ENCODE measurements at regions not wholly inside any gene's neighbourhood (a gene's known extent, or its start where the extent isn't known, plus 50 kb on each side); places are given as distances from the start of the nearest gene placed in this dataset.

DNA sequence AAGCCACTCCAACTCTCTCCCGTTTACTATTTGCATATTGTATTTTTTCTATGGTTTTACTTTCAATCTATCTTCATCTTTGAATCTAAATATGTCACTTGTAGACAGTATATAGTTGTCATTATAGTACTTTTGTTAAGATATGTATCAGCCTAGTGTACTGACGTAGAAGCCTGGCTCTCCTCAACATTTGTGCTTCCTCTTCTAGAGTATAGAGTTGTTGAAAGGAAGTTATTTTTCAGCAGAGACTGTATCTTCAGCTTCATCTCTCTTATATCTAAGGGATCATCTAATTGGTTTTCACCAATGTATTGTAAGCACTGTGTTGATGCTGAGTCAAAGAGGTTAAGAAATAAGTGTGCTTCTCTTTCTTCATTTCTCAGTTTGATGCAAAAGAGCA is 192.8 kb downstream of the LMO4 start:
- Histone ChIP-seq H3K4me3 (ENCODE audit: severe bottlenecking) (no peak overlapping the region), H3K9me3 (ENCODE audit: severe bottlenecking) (no peaks in the 10 kb centered on the region), H3K36me3 (ENCODE audit: low read depth) (no peaks in the 10 kb centered on the region), H3K27me3 (ENCODE audit: insufficient read depth, poor library complexity, severe bottlenecking) (no peaks in the 10 kb centered on the region), H3K27ac (ENCODE audit: poor library complexity, severe bottlenecking) (no peak overlapping the region), H3K4me1 (ENCODE audit: insufficient read depth, poor library complexity, severe bottlenecking) (no peaks in the 10 kb centered on the region)
- TF ChIP-seq, protein P1, sequence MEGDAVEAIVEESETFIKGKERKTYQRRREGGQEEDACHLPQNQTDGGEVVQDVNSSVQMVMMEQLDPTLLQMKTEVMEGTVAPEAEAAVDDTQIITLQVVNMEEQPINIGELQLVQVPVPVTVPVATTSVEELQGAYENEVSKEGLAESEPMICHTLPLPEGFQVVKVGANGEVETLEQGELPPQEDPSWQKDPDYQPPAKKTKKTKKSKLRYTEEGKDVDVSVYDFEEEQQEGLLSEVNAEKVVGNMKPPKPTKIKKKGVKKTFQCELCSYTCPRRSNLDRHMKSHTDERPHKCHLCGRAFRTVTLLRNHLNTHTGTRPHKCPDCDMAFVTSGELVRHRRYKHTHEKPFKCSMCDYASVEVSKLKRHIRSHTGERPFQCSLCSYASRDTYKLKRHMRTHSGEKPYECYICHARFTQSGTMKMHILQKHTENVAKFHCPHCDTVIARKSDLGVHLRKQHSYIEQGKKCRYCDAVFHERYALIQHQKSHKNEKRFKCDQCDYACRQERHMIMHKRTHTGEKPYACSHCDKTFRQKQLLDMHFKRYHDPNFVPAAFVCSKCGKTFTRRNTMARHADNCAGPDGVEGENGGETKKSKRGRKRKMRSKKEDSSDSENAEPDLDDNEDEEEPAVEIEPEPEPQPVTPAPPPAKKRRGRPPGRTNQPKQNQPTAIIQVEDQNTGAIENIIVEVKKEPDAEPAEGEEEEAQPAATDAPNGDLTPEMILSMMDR (IDR thresholded peaks at IDR 0.05; ENCODE audit: poor library complexity, severe bottlenecking) = no peak
- no peak for DNase-seq (ENCODE audit: low spot score)
- ATAC-seq (ENCODE audit: low read depth) = no peak

DNA sequence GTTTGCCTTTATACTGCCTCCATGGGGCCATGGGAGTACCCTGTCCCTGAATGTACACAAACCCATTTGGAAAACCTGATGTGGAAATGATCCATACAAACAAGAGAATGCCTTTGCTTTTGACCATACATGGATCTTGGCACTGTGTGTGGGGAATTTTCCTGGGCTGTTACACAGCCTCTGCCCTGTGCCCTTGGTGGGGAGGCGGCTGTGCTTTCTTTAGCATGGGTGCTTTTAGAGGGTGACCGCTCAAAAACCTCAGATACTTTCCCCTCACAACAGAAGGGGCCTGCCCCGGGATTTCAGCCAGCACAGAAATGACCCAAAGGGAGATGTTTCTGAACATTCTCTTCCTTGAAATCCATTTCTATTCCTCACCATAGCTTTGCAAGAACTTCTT is 194.8 kb downstream of the LMO4 start:
- Histone ChIP-seq H3K27me3 (ENCODE audit: insufficient read depth, poor library complexity, severe bottlenecking) (no peaks in the 10 kb centered on the region), H3K36me3 (ENCODE audit: low read depth) (no peaks in the 10 kb centered on the region), H3K9me3 (ENCODE audit: severe bottlenecking) (no peaks in the 10 kb centered on the region), H3K4me3 (ENCODE audit: severe bottlenecking) (no peak overlapping the region), H3K4me1 (ENCODE audit: insufficient read depth, poor library complexity, severe bottlenecking) (no peaks in the 10 kb centered on the region), H3K27ac (ENCODE audit: poor library complexity, severe bottlenecking) (no peak overlapping the region)
- TF ChIP-seq, protein P1 (IDR thresholded peaks at IDR 0.05; ENCODE audit: poor library complexity, severe bottlenecking) = no peak
- ATAC-seq (ENCODE audit: low read depth) = no peak
- DNase-seq (ENCODE audit: low spot score) = no peak

DNA sequence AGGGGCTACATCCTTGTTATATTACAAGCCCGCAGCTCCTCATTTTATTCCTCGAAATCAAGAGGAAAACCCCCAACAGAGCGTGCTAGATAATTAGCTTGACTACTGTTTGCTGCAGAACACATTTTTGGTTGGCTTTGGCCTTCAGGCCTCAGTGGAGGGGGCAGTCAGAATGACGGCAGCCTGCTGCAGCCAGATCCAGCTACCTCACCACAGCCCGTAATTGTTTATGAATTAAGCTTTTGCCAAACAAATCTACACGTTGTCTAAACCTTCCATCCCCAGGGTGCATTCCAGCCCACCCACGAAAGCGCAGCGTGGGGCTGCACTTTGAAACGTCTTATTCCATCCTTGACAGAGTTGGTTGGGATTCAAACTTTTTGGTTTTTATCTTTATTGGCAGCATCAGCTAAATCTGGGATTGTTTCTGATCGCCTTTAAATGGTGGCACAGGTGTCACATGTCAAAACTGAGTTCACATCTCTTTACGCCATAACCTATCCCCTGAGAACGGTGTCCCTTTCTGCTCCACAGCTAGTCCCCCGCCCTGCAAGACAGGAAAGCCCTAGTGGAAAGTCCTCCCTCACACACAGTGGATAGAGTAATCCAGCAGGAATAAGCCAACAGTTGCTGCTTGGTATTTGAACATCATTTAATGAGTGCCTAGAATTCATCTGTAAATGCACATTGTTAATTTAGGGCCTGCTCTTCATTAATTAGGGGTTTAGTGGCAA is 195.5 kb downstream of the LMO4 start:
- H3K4me1 ChIP-seq (ENCODE audit: insufficient read depth, poor library complexity, severe bottlenecking) = no peaks in the 10 kb centered on the region
- no peak for DNase-seq (ENCODE audit: low spot score)
- H3K27me3 ChIP-seq (ENCODE audit: insufficient read depth, poor library complexity, severe bottlenecking) = no peaks in the 10 kb centered on the region
- no peaks in the 10 kb centered on the region for H3K36me3 ChIP-seq (ENCODE audit: low read depth)
- no peak overlapping the region for H3K4me3 ChIP-seq (ENCODE audit: severe bottlenecking)
- TF ChIP-seq, protein P1 (IDR thresholded peaks at IDR 0.05; ENCODE audit: poor library complexity, severe bottlenecking) = no peak
- H3K9me3 ChIP-seq (ENCODE audit: severe bottlenecking) = no peaks in the 10 kb centered on the region
- no peak for ATAC-seq (ENCODE audit: low read depth)
- no peak overlapping the region for H3K27ac ChIP-seq (ENCODE audit: poor library complexity, severe bottlenecking)

DNA sequence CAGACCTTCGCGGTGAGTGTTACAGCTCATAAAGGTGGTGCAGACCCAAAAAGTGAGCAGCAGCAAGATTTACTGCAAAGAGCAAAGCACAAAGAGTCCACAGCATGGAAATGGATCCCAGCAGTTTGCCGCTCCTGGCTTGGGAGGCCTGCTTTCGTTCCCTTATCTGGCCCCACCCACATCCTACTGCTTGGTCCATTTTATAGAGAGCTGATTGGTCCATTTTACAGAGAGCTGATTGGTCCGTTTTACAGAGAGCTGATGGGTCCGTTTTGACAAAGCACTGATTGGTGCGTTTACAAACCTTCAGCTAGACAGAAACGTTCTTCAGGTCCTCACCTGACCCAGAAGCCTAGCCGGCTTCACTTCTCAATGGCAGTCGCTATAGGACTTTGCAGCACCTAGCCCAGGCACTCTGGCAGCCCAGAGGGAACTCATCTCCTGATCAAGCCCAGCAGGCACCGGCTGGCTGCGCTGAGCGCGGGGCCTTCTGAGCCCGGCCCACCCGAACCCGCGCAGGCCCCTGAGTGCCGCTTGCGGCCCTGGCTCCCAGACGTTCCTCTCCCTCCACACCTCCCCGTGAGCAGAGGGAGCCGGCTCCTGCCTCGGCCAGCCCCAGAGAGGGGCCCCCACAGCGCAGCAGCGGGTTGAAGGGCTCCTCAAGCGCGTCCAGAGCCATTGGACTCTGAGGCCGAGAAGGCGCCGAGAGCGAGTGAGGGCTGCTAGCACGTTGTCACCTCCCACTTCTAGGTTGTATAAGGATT is 200.3 kb downstream of the LMO4 start:
- Histone ChIP-seq H3K27ac (ENCODE audit: poor library complexity, severe bottlenecking) (no peak overlapping the region), H3K9me3 (ENCODE audit: severe bottlenecking) (no peaks in the 10 kb centered on the region), H3K4me3 (ENCODE audit: severe bottlenecking) (no peak overlapping the region), H3K36me3 (ENCODE audit: low read depth) (no peaks in the 10 kb centered on the region), H3K27me3 (ENCODE audit: insufficient read depth, poor library complexity, severe bottlenecking) (no peaks in the 10 kb centered on the region), H3K4me1 (ENCODE audit: insufficient read depth, poor library complexity, severe bottlenecking) (no peaks in the 10 kb centered on the region)
- ATAC-seq (ENCODE audit: low read depth) (no peak), DNase-seq (ENCODE audit: low spot score) (no peak)
- TF ChIP-seq, protein P1 (IDR thresholded peaks at IDR 0.05; ENCODE audit: poor library complexity, severe bottlenecking) = no peak

Data from RWPE2 (cell line).